ENCODE measurements at regions not wholly inside any gene's neighbourhood (a gene's known extent, or its start where the extent isn't known, plus 50 kb on each side); places are given as distances from the start of the nearest gene placed in this dataset.

DNA sequence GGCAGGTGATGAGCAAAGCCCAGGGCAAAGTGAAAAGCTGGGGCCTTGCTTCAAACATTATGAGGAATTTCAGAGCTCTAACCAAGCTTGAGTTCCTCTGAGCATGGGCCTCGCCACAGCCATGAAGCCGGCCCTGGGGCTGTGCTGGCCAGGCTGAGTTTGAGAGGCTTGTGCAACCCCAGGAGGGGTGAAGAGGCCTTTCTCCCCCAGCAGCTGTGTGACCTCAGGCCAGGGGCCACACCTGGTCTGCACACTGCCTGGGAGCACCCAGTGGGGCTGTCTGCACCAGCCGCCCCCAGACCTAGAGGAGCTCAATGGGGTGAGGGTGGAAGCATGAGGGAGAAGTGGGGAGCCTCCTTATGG, 204.9 kb upstream of the C14orf180 start (continued):
- TF ChIP-seq, protein P1, sequence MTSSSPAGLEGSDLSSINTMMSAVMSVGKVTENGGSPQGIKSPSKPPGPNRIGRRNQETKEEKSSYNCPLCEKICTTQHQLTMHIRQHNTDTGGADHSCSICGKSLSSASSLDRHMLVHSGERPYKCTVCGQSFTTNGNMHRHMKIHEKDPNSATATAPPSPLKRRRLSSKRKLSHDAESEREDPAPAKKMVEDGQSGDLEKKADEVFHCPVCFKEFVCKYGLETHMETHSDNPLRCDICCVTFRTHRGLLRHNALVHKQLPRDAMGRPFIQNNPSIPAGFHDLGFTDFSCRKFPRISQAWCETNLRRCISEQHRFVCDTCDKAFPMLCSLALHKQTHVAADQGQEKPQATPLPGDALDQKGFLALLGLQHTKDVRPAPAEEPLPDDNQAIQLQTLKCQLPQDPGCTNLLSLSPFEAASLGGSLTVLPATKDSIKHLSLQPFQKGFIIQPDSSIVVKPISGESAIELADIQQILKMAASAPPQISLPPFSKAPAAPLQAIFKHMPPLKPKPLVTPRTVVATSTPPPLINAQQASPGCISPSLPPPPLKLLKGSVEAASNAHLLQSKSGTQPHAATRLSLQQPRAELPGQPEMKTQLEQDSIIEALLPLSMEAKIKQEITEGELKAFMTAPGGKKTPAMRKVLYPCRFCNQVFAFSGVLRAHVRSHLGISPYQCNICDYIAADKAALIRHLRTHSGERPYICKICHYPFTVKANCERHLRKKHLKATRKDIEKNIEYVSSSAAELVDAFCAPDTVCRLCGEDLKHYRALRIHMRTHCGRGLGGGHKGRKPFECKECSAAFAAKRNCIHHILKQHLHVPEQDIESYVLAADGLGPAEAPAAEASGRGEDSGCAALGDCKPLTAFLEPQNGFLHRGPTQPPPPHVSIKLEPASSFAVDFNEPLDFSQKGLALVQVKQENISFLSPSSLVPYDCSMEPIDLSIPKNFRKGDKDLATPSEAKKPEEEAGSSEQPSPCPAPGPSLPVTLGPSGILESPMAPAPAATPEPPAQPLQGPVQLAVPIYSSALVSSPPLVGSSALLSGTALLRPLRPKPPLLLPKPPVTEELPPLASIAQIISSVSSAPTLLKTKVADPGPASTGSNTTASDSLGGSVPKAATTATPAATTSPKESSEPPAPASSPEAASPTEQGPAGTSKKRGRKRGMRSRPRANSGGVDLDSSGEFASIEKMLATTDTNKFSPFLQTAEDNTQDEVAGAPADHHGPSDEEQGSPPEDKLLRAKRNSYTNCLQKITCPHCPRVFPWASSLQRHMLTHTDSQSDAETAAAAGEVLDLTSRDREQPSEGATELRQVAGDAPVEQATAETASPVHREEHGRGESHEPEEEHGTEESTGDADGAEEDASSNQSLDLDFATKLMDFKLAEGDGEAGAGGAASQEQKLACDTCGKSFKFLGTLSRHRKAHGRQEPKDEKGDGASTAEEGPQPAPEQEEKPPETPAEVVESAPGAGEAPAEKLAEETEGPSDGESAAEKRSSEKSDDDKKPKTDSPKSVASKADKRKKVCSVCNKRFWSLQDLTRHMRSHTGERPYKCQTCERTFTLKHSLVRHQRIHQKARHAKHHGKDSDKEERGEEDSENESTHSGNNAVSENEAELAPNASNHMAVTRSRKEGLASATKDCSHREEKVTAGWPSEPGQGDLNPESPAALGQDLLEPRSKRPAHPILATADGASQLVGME (CRISPR knock-in tag; IDR thresholded peaks at IDR 0.05), result no peak

GRCh38 chr14:104375551-104376201, 203.9 kb upstream of the C14orf180 start:
- Histone ChIP-seq H3K9me3 (replicated peaks; ENCODE audit: control insufficient read depth, insufficient read depth, low read depth, low read length) (no peaks in the 10 kb centered on the region), H3K4me1 (replicated peaks in 1 of 2; ENCODE audit: control insufficient read depth in 2 of 2, insufficient read depth in 2 of 2, low read length in 2 of 2) (no peaks in the 10 kb centered on the region), H3K27ac (ENCODE audit: extremely low read depth, low read depth, low read length) (no peak overlapping the region), H4K20me1 (replicated peaks; ENCODE audit: control insufficient read depth, insufficient read depth, low read length) (no peaks in the 10 kb centered on the region; the same call in 1 of the 2 replicates), H2AFZ (ENCODE audit: low read depth, low read length) (no peak overlapping the region), H3K36me3 (ENCODE audit: control insufficient read depth, insufficient read depth, low read length) (no peaks in the 10 kb centered on the region), H3K27me3 (ENCODE audit: control insufficient read depth in 2 of 2, insufficient read depth in 2 of 2, low read length in 2 of 2) (peaks cover 0 to 29% of the 10 kb centered on the region in 2 experiments; a peak in 2 of 5 replicates), H3K4me3 (no peak overlapping the region), H3K4me2 (ENCODE audit: insufficient read depth, low read length) (no peak overlapping the region), H3K9me1 (ENCODE audit: control insufficient read depth, insufficient read depth, low read length) (no peaks in the 10 kb centered on the region), H3K9ac (ENCODE audit: insufficient read depth in 1 of 2, low read depth in 2 of 2, low read length in 2 of 2) (no peak overlapping the region), H3K79me2 (ENCODE audit: control insufficient read depth, insufficient read depth, low read length) (no peaks in the 10 kb centered on the region)
- TF ChIP-seq KDM5B (IDR thresholded peaks at IDR 0.05; ENCODE audit: insufficient replicate concordance, low read depth, low read length) (no peak), HDAC2 (IDR thresholded peaks at IDR 0.05) (no peak)
- POLR2A ChIA-PET, result no interaction called here
- WGBS (ENCODE audit: insufficient coverage, low coverage, missing lambda C conversion rate), result under 1% methylated on average over 16 of the region's 21 CpGs
- BruUV-seq (replicated peaks), result no TSS peak
- intact Hi-C loops (cut with micrococcal nuclease) (no loop called here), in situ Hi-C loops (cut with MboI) (no loop called here)
- no peak for DNase-seq (ENCODE audit: extremely low read depth in 1 of 4, low spot score in 3 of 4)
- CTCF ChIA-PET (ENCODE audit: low intra/inter-chr PET ratio), result no interaction called here
- no peak for FAIRE-seq
- no peak for ATAC-seq

All from K562 (cell line).